ENCODE measurements at regions not wholly inside any gene's neighbourhood (a gene's known extent, or its start where the extent isn't known, plus 50 kb on each side); places are given as distances from the start of the nearest gene placed in this dataset.

DNA sequence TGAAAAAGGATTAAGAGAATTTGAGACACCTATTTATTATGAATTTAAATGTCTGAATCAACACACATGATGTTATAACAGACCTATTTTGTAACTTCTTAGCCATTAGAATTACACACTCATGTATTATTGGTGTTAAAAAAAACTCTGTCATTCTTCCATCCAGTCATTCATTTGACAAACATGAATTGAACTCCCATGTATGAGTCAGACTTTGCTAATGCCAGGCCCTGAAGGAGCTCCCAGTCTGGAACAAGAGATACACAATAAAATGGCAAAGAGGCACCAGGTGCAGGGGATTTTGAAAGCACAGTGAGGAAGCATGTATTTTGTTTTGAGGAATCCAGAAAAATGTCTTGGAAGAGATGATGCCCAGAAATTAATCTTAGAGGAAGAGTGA is 87.7 kb upstream of the EFHC2 start (continued):
- no peak for TF ChIP-seq CHD2 (IDR thresholded peaks at IDR 0.05; ENCODE audit: low read length, partially characterized antibody)
- TF ChIP-seq NFIC (IDR thresholded peaks at IDR 0.05; ENCODE audit: borderline replicate concordance): no peak
- no peak for TF ChIP-seq FOXJ3 (CRISPR knock-in tag; IDR thresholded peaks at IDR 0.05)
- TF ChIP-seq USF2 (IDR thresholded peaks at IDR 0.05; ENCODE audit: borderline replicate concordance, low read depth, low read length): no peak
- TF ChIP-seq NRF1 (IDR thresholded peaks at IDR 0.05; ENCODE audit: low read depth, low read length): no peak
- TF ChIP-seq ELF1 (IDR thresholded peaks at IDR 0.05): no peak

DNA sequence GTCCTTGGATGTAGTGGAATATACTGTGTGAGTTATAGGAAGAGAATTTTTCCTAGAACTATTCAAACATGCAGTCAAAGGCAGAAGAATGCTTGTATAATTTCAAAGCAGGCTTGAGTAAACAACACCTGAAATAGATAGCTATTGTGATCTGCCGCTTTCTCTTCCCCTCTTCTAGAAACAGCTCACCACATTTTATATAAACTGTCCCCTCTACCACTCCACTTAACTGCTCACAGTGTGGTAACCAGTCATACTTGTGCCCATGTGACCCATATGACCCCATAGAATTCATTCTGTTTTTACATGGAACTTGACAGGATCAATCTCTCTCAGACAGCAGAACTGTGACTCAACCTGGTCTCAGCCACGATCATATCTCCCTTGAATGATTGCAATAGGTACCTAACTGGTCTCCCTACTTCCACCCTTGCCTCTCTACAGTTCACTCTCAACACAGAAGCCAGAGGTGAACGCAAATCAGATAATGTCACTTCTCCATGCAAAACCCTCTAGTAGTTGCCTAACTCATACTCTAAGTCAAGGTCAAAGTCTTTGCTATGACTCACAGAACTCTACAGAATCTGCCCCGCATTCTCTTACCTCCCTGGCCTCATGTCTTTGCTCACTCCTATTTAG is 85.6 kb upstream of the EFHC2 start:
- WGBS (ENCODE audit: low lambda C conversion rate): 33% methylated on average over 4 of the region's 4 CpGs
- no peak for DNase-seq
- Histone ChIP-seq H3K9me3 (no peaks in the 10 kb centered on the region), H3K27ac (ENCODE audit: low read depth in 2 of 2, low read length in 1 of 2) (no peak overlapping the region), H4K20me1 (ENCODE audit: insufficient read depth) (no peaks in the 10 kb centered on the region), H3K4me1 (ENCODE audit: control insufficient read depth in 1 of 2, insufficient read depth in 2 of 2, low read depth in 1 of 2, low read length in 1 of 2) (no peaks in the 10 kb centered on the region), H3K79me2 (ENCODE audit: insufficient read depth) (no peaks in the 10 kb centered on the region), H3K4me3 (ENCODE audit: low read depth in 2 of 2, low read length in 1 of 2) (no peak overlapping the region), H3F3A (replicated peaks; ENCODE audit: insufficient read depth) (no peaks in the 10 kb centered on the region), H3K36me3 (replicated peaks in 1 of 2; ENCODE audit: control insufficient read depth in 1 of 2, insufficient read depth in 2 of 2, low read length in 1 of 2) (no peaks in the 10 kb centered on the region), H2AFZ (ENCODE audit: low read depth) (no peak overlapping the region), H3K9ac (no peak overlapping the region), H3K9me2 (no peaks in the 10 kb centered on the region), H3K27me3 (ENCODE audit: insufficient read depth) (no peaks in the 10 kb centered on the region), H3K4me2 (no peak overlapping the region)
- ChIA-PET POLR2A (no interaction called here), CTCF (no interaction called here)
- TF ChIP-seq EZH2phosphoT487 (IDR thresholded peaks at IDR 0.05; ENCODE audit: borderline replicate concordance, low read depth): no peak
- no peak for TF ChIP-seq MEF2A (IDR thresholded peaks at IDR 0.05; ENCODE audit: borderline replicate concordance, low read depth)
- TF ChIP-seq RAD21 (IDR thresholded peaks at IDR 0.05; ENCODE audit: low read length): no peak
- no peak for TF ChIP-seq FOXM1 (IDR thresholded peaks at IDR 0.05; ENCODE audit: low read depth)
- no peak for TF ChIP-seq TCF12 (IDR thresholded peaks at IDR 0.05)
- no peak for TF ChIP-seq GATA2 (CRISPR knock-in tag; IDR thresholded peaks at IDR 0.05)
- no peak for TF ChIP-seq EP300 (IDR thresholded peaks at IDR 0.05; ENCODE audit: borderline replicate concordance in 1 of 2, low read depth in 1 of 2, low read length in 1 of 2)
- TF ChIP-seq FOSL2 (IDR thresholded peaks at IDR 0.05; ENCODE audit: borderline replicate concordance, low read depth): no peak
- no peak for TF ChIP-seq ELF1 (IDR thresholded peaks at IDR 0.05)
- no peak for TF ChIP-seq YY1 (IDR thresholded peaks at IDR 0.05; ENCODE audit: low read depth)
- TF ChIP-seq SMC3 (IDR thresholded peaks at IDR 0.05; ENCODE audit: low read depth, low read length): no peak
- TF ChIP-seq TEAD4 (IDR thresholded peaks at IDR 0.05; ENCODE audit: borderline replicate concordance, insufficient read depth): no peak
- no peak for TF ChIP-seq POLR2AphosphoS5 (IDR thresholded peaks at IDR 0.05; ENCODE audit: low read depth, low read length)
- no peak for TF ChIP-seq TAF1 (IDR thresholded peaks at IDR 0.05; ENCODE audit: borderline replicate concordance, low read depth, low read length)
- TF ChIP-seq GABPA (IDR thresholded peaks at IDR 0.05; ENCODE audit: low read depth): no peak
